IPS DF 4.7 (cell line): ENCODE measurements at regions not wholly inside any gene's neighbourhood (a gene's known extent, or its start where the extent isn't known, plus 50 kb on each side); places are given as distances from the start of the nearest gene placed in this dataset.

Source experiments
- DNase-seq: peaks from one replicate; pipeline ENCODE4 v3.0.0-alpha.2; 2013; ENCODE audit warnings: low spot score; ENCODE audit errors: extremely low read depth

DNA sequence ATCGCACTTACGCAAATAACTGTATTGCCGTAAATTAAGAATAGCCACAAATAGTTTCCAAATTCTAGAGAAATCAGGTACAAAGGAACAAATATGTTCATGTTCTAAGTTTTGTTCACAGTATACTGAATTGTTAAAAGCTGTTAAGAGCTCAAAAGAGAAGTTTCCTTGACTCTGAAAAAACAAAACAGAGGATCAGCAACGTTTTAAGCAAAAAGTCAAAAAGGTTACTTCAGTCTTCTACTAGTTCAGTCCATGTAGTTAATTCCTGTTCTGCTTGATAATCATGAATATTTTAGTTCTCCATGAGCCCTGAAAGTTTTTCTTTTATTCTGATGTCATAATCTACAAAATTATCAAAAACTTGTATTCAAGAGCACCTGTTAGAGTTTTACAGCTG is 128.6 kb upstream of the MAST4 start:
- DNase-seq = no peak

DNA sequence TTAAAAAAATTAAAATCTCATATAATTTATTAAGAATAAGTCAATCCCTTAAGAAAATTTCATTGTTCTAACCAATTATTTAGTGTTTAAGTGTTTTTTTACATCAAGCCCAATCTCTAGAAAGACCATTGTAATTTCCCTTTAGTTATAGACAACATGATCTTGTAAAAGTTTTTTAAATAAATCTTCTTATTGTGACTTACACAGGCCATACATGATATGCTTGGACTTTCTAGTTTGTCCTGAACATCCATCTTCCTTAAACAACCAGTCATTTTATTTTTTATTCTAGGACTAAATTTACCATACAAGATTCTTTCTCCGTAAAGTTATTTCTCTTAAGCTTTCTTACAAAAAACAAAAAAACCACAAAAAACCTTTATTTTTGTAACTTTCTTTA is 126.5 kb upstream of the MAST4 start:
- DNase-seq = no peak

DNA sequence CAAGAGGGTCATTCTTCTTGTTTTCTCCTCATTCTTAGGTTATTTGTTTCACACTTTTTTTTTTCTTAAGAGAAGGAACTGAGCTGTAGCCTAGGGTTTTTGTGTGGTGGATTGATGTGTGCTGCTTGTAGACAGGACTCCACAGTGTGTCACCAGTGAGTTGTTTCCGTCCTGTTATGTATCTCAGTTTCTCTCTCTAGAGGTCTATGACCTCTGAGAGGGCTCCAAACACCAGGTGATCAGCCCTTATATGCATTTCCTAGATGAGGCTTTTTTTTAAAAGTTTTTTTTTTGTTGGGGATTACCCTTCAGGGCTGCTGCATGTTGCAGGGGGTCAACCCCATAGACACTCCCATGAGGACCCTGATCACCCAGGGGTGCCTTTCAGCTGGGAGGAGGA is 124.2 kb upstream of the MAST4 start:
- DNase-seq = no peak

DNA sequence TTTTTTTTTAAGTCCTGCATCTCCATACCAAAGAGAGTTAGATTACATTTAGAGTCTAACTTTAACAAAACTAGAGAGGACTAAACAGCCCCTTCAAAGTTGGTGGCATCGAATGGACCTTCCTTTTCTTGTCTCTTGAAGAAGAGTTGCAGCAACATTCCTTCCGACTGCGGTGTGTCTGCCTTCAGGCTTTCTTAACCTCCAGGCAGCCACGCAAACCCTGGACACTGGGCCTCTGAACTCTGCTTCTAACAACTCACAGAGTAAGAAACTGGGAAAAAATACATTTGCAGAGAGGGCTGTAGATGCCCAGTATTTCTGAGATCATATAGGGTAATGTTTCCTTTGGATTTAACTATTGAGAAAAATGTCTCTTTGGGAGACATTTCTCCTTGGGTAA is 120.5 kb upstream of the MAST4 start:
- DNase-seq = no peak

DNA sequence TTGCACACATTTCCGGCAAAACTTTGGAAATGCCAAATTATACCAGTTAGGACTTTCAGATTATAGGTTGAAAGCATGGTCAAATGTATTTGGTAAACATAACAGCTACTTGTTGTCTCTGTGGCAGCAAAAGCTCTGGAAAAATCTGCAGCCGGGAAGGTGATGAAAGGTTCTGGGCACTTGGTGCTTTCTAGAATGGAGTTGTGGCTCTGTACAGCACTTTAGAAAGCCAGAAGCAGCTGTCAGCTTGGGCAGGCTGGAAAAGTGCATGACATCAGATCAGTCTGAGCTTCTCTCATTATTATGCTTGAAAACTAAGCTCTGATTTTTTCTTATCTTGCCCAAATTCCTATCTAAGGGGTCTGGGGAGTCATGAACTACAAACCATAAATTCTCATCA is 118.6 kb upstream of the MAST4 start:
- no peak for DNase-seq

DNA sequence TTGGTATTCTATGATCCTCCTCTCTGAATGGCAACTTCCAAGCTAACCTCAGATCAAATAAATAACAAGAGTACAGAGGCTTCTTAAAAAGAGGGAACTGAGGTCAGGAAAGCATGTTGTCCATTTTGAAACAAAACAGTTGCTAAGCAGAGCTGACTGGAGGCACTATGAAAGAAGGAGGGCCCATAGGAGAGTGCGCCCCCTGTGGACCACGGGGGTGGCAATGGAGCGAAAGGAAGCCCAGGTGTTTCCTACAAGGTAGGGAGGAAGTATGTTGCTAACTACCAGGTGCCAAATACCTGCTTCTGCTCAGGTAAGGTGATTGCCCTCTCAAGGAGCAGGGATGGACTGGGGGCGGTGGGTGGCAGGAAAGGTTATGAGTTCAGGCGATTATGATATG is 101.8 kb upstream of the MAST4 start:
- DNase-seq = no peak

DNA sequence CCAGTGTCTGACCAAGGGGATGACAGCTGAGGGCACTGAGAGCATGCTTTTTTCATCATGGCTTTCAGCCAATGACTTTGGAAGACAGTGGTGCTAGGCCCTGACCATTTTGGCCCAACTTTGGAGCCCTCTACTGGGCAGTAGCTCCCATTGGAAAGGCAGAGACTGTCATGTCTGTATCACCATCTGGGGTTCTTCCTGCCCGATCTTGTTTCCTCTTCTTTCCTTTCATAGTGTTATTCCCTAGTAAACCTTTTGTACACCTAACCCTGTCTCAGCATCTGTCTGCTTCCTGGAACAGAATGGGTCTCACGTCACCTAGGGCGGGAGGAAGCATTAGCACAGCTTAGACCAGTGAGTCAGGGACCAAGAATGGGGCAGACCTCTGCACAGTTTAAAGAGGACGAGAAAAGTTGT is 97.4 kb upstream of the MAST4 start:
- DNase-seq = no peak

DNA sequence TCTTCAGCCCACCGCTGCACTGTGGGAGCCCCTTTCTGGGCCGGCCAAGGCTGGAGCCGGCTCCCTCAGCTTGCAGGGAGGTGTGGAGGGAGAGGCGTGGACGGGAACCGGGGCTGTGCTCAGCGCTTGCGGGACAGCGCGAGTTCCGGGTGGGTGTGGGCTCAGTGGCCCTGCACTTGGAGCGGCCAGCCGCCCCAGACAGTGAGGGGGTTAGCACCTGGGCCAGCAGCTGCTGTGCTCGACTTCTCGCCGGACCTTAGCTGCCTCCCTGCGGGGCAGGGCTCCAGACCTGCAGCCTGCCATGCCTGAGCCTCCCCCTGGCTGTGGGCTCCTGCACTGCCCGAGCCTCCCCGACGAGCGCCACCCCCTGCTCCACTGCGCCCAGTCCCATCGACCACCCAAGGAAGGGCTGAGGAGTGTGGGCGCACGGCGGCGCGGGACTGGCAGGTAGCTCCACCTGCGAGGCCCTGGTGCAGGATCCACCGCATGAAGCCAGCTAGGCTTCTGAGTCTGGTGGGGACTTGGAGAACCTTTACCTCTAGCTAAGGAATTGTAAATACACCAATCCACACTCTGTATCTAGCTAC is 92.9 kb upstream of the MAST4 start:
- no peak for DNase-seq

DNA sequence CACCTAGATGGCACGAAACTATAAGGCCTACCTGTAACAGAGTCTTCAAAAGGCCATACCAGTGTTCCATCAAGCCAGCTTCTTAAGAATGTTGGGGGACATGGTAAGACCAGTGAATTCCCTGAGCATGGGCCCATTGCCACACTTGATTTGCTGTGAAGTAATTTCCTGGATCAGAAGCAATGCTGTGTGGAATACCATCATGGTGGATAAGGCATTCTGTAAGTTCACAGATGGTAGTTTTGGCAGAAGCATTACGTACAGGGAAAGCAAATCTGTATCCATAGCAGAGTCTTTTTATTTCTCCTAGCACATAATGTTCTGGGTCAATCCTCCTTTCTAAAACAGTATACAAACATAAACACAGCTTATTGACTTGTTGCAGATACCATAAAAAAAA is 89.1 kb upstream of the MAST4 start:
- no peak for DNase-seq

DNA sequence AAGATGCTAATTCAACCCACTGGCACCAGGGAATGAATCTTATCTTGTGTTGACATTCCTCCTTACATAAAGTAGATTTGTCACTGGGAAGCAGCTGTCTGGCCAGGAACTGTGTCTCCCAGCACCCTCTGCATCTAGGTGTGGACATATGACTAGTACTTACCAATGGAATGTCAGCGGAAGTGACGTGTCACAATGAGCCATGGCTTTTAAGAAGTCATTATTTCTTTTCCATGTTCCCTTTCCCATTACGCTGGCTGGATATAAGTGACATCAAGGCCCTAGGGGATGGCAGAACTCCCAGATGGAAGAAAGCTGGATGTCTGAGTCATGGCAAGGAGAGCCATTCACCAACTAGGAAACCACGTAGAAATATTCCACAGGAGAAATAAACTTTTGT is 84.7 kb upstream of the MAST4 start:
- no peak for DNase-seq

DNA sequence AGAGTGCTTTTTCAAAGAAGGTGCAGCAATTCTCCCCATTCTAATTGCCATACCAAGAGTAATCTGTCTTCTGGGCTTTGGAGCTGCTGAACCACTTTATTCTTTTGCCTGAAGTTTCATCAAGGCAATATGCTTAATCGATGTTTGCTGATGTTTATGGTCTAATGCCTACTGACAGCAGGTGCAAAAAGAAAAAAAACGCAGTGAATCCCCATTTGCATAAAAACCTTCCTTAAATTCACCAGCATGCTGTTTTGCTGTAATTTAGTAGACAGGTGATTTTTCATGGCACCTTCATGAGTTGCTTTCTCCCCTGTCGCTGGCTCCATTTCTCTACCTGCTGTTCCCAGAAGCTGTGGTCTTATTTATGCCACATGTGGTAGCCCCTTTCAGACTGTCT is 83.1 kb upstream of the MAST4 start:
- no peak for DNase-seq

DNA sequence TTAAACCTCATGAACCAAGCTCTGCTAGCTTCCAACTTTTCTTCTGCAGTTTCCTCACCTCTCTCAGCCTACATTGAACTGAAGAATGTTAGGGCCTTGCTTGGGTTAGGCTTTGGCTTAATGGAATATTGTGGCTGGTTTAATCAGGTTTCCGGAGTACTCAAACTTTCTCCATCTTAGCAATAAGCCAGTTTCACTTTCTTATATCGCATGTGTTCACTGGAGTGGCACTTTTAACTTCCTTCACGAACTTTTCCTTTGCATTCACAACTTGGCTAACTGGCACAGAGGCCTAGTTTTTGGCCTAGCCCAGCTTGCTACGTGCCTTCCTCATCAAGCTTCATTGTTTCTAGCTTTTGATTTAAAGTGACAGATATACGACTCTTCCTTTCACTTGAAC is 81.0 kb upstream of the MAST4 start:
- no peak for DNase-seq

DNA sequence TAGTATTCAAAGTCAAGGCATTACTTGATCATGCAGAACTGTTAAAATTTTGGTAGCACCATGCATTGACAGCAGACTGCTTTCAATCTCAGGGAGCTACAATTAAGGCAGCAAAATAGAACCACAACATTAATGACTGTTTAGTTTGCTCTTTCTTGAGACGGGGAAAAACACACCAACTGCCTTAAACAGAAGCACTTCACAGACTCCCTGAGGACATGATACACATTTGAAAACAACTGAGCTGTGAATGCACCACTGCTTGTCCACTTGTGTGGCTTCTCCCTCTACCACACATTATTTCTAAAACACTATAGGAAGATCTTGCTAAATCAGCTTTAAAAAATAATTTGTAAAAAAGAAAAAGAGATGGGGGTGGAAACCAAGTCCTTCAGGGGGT is 79.6 kb upstream of the MAST4 start:
- DNase-seq = no peak

DNA sequence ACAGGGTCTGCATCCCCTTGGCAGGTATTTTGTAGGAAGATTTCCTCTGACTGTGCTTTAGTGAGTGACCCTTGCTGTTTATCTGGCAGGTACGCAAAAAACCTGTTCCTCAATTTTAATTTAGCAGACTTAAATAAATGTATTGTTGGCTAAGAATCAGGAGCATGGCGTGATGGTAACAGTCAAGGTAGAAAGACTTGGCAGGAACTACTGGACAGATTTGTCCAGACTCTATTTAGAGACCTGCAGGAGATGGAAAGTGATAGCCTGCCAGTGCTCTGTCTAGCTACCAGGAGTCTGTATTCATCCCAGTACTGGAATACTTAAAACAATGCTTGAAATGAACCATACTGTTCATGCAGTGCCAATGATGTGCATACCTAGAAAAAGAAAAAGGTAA is 78.8 kb upstream of the MAST4 start:
- DNase-seq = no peak

DNA sequence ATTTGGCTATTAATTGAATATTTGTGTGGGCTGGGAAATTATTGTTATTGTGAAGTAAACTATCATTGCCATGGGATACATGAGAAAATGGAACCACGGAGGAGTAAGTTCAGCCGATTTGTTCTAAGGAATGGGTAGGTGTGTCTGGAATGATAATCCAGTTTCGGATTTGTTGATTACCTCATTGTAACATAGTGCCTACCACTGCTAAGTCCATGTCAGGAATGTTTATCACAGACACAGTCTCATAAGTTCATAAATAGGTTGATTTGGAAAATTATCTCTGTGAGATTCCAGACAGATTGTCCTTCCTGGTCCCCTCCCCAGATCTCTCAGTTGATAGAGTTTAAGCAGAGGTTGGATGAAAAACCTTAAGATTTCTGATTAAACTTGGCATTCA is 78.1 kb upstream of the MAST4 start:
- no peak for DNase-seq

DNA sequence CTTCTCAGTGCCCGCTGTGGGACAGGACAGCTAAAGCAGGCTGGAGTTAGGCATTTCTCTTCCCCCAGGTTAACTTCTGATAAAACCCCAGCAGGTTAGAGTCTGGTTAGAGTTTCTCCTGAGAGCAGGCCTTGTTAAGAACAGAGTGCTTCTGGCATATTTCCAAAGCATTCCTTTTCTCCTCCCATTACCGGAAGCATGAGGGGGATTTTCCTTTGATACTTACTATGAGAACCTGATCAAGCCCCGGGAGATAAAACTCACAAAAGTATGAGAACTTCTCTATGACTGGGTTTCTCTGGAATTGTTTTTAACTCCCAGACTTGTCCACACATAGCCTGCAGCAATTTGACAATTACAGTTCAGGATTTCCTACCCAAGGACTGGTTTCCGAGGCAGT is 77.4 kb upstream of the MAST4 start:
- DNase-seq = no peak

DNA sequence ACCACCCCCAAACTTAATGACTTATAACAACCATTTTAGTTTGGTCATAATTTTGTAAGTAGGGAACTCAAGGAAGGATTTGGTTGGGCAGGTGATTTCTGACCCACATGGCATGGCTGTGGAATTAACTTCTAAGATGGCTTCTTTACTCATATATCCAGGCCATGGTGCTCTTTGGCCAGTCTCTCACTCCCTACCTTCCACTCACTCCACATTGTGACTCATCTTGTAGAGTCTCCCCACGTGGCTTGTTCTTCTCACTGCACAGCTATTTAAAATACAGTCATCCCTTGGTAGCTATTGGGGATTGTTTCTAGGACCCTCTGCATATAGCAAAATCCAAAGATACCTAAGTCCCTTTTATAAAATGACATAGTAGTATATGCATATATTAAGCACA is 76.6 kb upstream of the MAST4 start:
- DNase-seq = no peak

DNA sequence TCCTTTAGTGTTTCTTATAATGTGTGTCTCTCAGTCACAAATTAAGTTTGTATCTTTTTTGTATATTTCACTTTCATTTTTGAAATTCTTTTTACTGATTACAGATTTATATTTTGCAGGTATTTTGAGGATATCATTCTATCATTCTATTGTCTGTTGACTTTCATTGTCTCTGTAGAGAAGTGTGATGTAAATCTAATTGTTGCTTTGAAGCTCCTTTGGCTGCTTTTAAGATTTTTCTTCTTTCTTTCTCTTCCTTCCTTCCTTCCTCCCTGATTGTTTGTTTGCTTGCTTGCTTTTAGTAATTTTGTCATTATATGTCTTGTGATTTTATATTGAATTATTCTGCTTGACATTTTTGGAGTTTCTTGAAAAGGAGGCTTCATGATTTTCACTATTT is 75.3 kb upstream of the MAST4 start:
- DNase-seq = no peak

DNA sequence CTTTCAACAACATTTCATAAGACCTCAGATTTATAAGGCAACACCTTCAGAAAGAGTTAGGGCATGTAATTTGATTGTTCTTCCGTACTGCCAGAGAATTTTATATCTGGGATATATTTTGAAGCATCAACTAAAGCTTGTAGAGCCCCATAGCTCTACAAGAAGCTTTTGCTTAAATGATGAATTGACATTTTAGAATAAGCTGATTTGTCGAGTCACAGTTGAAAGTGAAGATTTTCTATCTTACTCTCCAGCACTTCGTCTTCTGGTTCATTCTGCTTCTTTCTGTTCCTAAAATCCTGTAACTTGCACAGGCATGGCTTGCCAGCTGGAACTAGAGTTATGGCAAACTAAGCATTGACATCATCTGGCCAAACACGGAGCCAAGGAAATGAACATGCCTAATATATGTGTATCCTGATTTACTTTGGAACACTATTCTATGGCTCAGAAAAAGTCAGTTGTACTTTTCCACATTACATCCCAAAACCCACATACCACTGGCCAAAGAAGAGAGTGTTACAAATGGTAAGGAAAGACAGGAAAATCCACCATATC is 68.6 kb upstream of the MAST4 start:
- no peak for DNase-seq

DNA sequence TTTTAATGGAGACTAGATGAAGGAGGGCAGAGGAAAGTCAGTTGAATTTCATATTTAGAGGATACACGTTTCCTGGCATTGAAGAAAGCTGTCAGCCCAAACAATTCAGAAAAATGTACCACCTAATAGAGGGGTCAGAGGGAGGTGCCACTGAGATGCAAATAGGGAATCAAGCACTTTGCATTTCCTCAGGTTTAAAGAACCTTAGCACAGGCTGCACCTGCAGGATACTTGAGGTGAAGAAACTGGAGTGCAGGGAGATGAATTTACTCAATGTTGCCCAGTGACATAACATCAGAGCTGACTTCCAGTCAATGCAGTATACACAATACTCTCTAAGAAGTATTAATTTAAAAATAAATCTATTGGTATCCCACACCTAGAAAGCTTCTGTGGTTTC is 67.0 kb upstream of the MAST4 start:
- no peak for DNase-seq

DNA sequence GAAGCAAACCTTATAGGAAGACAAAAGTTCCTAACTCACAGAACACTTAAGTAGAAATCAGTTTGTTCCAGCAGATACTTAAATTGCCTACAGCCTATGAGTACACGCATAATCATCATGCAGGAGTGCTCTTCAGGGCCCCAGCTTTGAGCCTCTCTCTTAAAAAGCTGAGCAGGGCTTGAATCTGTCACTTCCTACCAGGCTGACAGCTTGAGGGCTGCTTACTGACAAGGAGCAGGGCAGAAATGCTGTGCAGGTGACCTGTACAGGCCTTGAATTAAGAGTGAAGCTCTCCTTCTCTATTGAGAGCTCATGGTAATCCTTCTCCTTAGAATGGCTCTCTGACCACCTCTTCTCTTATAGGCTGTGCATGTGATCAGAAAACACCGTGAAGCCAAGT is 66.5 kb upstream of the MAST4 start:
- no peak for DNase-seq

DNA sequence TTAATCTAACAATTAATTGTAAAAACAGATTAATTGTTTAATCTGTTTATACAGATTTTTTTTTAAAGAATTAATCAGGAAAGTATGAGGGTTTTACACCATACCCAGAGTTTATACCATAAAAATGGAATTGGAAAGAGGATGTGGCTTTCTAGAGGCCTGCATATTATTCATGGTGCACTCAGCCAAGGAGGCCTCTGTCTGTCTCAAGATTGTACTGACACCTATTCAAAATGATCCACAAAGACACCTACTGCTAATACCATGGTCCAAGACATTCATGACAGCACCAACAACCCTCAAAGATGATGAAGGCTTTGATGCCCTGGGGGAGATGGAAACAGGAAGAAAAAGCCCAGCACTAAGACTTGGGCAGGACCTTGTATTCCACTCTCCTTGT is 58.1 kb upstream of the MAST4 start:
- DNase-seq = no peak

DNA sequence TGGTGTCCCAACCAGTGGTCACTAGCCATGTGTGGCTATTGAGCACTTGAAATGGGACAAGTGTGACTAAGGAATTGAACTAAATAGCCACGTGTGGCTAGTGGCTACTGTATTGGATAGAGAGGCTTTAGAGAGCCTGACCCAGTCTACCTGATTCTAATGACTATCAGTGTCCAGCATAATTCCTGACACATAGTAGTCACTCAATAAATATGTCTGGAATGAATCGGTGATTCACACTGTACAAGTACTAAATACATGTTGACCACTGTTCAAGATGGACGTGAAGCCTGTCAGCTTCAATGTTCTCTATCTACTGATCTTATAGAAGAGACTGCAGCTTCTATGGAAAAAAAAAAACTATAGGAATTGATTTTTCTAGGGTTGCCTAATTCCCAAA is 57.7 kb upstream of the MAST4 start:
- DNase-seq = no peak

DNA sequence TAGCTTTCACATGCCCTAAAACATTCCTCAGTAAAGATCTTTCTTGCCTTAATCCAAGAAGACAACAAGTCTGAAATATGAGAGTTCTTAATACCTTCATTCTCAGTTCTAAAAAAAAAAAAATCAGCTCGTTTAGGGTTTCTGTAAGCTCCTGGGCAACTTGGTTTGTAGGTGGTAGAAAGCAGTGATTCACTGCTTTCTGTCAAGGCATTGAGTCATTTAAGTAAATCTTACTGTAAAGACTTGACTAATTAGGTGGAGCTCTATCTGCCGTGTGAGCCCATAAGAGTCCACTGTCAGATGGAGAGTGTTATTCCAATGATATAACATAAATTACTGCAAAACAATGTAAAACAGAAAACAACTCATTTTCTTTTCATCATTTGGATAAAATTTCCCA is 56.1 kb upstream of the MAST4 start:
- DNase-seq = no peak
